Natural killer cell (primary cell): ENCODE measurements at regions not wholly inside any gene's neighbourhood (a gene's known extent, or its start where the extent isn't known, plus 50 kb on each side); places are given as distances from the start of the nearest gene placed in this dataset.
A peak's percentile ranks its signal among the peaks of the same experiment; 100 is the strongest.

Source experiments
- ATAC-seq, 3 donors: fragments of 150-1000 bp in 2 of 3; fragments of 200-7000 bp in 1 of 3; cut with Tn5 transposase; 1 replicate in 1 of 3; 2 replicates in 2 of 3; pipeline ENCODE4 v1.10.0; 2021; ENCODE audit warnings: mild to moderate bottlenecking in 2 of 3, moderate library complexity in 2 of 3
- DNase-seq, 2 donors: peaks; one replicate each; pipeline versions ENCODE4 v3.0.0 to v3.0.0-alpha.2; 2013 to 2021; ENCODE audit warnings: mixed read lengths in 1 of 2
- H3K27ac ChIP-seq: one replicate; pipeline ENCODE4 v1.5.1; 2013; ENCODE audit warnings: mild to moderate bottlenecking, low read length
- H3K27me3 ChIP-seq: one replicate; pipeline ENCODE4 v1.6.1; 2013; ENCODE audit warnings: low read length; ENCODE audit not compliant: control insufficient read depth, insufficient read depth
- H3K36me3 ChIP-seq: one replicate; pipeline ENCODE4 v1.6.1; 2013; ENCODE audit warnings: low read length; ENCODE audit not compliant: control insufficient read depth, insufficient read depth
- H3K4me1 ChIP-seq: one replicate; pipeline ENCODE4 v1.6.1; 2013; ENCODE audit warnings: low read length; ENCODE audit not compliant: control insufficient read depth, insufficient read depth
- H3K4me3 ChIP-seq: one replicate; pipeline ENCODE4 v1.5.1; 2013; ENCODE audit warnings: low read length
- H3K9me3 ChIP-seq: one replicate; pipeline ENCODE4 v1.6.1; 2013; ENCODE audit warnings: low read length; ENCODE audit not compliant: control insufficient read depth, insufficient read depth
- H3K27ac Mint-ChIP-seq, 2 donors: one replicate each; pipeline ENCODE4 v1.8.0; 2022; ENCODE audit warnings: mild to moderate bottlenecking in 2 of 2, mixed read lengths in 2 of 2, moderate library complexity in 1 of 2
- H3K27me3 Mint-ChIP-seq, 2 donors: one replicate each; pipeline ENCODE4 v1.8.0; 2022; ENCODE audit warnings: low read depth in 2 of 2, mixed read lengths in 2 of 2
- H3K36me3 Mint-ChIP-seq: one replicate; pipeline ENCODE4 v1.8.0; 2022; ENCODE audit warnings: mixed read lengths
- H3K4me1 Mint-ChIP-seq, 2 donors: one replicate each; pipeline ENCODE4 v1.8.0; 2022; ENCODE audit warnings: mixed read lengths in 2 of 2
- H3K4me3 Mint-ChIP-seq: one replicate; pipeline ENCODE4 v1.8.0; 2022; ENCODE audit warnings: mild to moderate bottlenecking, moderate library complexity, mixed read lengths
- H3K9me3 Mint-ChIP-seq, 2 donors: one replicate each; pipeline ENCODE4 v1.8.0; 2022; ENCODE audit warnings: mixed read lengths in 2 of 2
- CTCF ChIP-seq: fragments of 200-600 bp; IDR thresholded peaks from one replicate; pipeline ENCODE4 v1.8.0; 2022; ENCODE audit warnings: antibody characterized with exemption
- WGBS: methylation state at CpG from one replicate; pipeline ENCODE4 v1.1.7; 2013; ENCODE audit warnings: missing lambda C conversion rate; ENCODE audit not compliant: insufficient coverage; 5-methylcytosine and 5-hydroxymethylcytosine counted together
- intact Hi-C: fragments of 100-400 bp; cut with micrococcal nuclease; formaldehyde crosslinking; loops from one replicate; pipeline ENCODE4 v1.14.2; 2022

GRCh38 chr11:33989461-33989860, 62.1 kb upstream of the CAPRIN1 start:
- no peak for DNase-seq
- intact Hi-C loops, result loop anchor here (2.0 kb wide), 1 partner anchor 181 kb away; no protein-coding TSS in a partner anchor
- H3K27me3 ChIP-seq, result no peaks in the 10 kb centered on the region
- WGBS, result 87% methylated on average over 7 of the region's 7 CpGs
- TF ChIP-seq CTCF, result no peak
- no peak overlapping the region for H3K27ac ChIP-seq
- no peaks in the 10 kb centered on the region for H3K9me3 ChIP-seq
- no peak overlapping the region for H3K4me3 Mint-ChIP-seq
- no peaks in the 10 kb centered on the region for H3K9me3 Mint-ChIP-seq
- H3K4me1 ChIP-seq, result no peaks in the 10 kb centered on the region
- H3K36me3 ChIP-seq, result no peaks in the 10 kb centered on the region
- no peak overlapping the region for H3K4me3 ChIP-seq
- no peak overlapping the region for H3K27ac Mint-ChIP-seq
- H3K27me3 Mint-ChIP-seq, result peaks cover 9 to 10% of the 10 kb centered on the region in 2 donors
- ATAC-seq, result no peak
- peaks cover 5% of the 10 kb centered on the region in 2 donors for H3K4me1 Mint-ChIP-seq
- H3K36me3 Mint-ChIP-seq, result no peaks in the 10 kb centered on the region

GRCh38 chr11:33988586-33989370, 62.8 kb upstream of the CAPRIN1 start:
- Mint-ChIP-seq H3K4me3 (no peak overlapping the region), H3K27me3 (peaks cover 9 to 11% of the 10 kb centered on the region in 2 donors), H3K4me1 (peaks cover 5% of the 10 kb centered on the region in 2 donors), H3K36me3 (no peaks in the 10 kb centered on the region), H3K27ac (no peak overlapping the region), H3K9me3 (no peaks in the 10 kb centered on the region)
- intact Hi-C loops, result loop anchor here (1.0 to 2.0 kb wide), 2 partner anchors 130 to 180 kb away; no protein-coding TSS in a partner anchor
- no peaks in the 10 kb centered on the region for H3K9me3 ChIP-seq
- WGBS, result 99% methylated on average over 4 of the region's 7 CpGs
- no peaks in the 10 kb centered on the region for H3K36me3 ChIP-seq
- H3K27ac ChIP-seq, result no peak overlapping the region
- H3K4me3 ChIP-seq, result no peak overlapping the region
- TF ChIP-seq CTCF, result no peak
- H3K27me3 ChIP-seq, result no peaks in the 10 kb centered on the region
- ATAC-seq (no peak), DNase-seq (no peak)
- no peaks in the 10 kb centered on the region for H3K4me1 ChIP-seq

GRCh38 chr11:33987975-33988580, 63.5 kb upstream of the CAPRIN1 start:
- whole genome bisulfite sequencing, result 56% methylated on average over 11 of the region's 12 CpGs
- DNase-seq (peak; percentile 44 to 90), ATAC-seq (peak; percentile 75 to 98 (median 85))
- Histone ChIP-seq H3K9me3 (no peaks in the 10 kb centered on the region), H3K27me3 (no peaks in the 10 kb centered on the region), H3K4me3 (no peak overlapping the region), H3K4me1 (no peaks in the 10 kb centered on the region), H3K27ac (no peak overlapping the region), H3K36me3 (no peaks in the 10 kb centered on the region)
- Mint-ChIP-seq H3K27ac (no peak overlapping the region), H3K4me3 (no peak overlapping the region), H3K4me1 (peaks cover 5% of the 10 kb centered on the region in 2 donors), H3K27me3 (peaks cover 9 to 11% of the 10 kb centered on the region in 2 donors), H3K36me3 (no peaks in the 10 kb centered on the region), H3K9me3 (no peaks in the 10 kb centered on the region)
- intact Hi-C loops, result loop anchor here (1.0 to 2.0 kb wide), 2 partner anchors 130 to 179 kb away; no protein-coding TSS in a partner anchor
- TF ChIP-seq CTCF, result peak; percentile 75
